GM12878 (cell line): ENCODE measurements at regions not wholly inside any gene's neighbourhood (a gene's known extent, or its start where the extent isn't known, plus 50 kb on each side); places are given as distances from the start of the nearest gene placed in this dataset.

Source experiments
- ATAC-seq: fragments of 200-7000 bp; cut with Tn5 transposase; 3 replicates; pipeline ENCODE4 v1.9.1; 2020; ENCODE audit warnings: mild to moderate bottlenecking, moderate library complexity
- BruUV-seq: library from RNA; stranded (reverse); fragments of 400-500 nt; replicated peaks from 2 replicates; lab custom pipeline; 2021; lab: Mats Ljungman, UMichigan
- CTCF ChIA-PET: fragments of 300-600 bp; sonication (Branson Sonifier 250); formaldehyde crosslinking; extraction: SDS; loops from one replicate; lab custom pipeline; 2021; ENCODE audit warnings: inconsistent platforms; lab: Yijun Ruan, JAX
- POLR2A ChIA-PET: fragments of 350-600 bp; formaldehyde crosslinking; extraction: SDS; loops from one replicate; lab custom pipeline; 2021; ENCODE audit warnings: inconsistent platforms; lab: Charles Lee
- RAD21 ChIA-PET: fragments of 300-600 bp; sonication (Branson Sonifier 250); formaldehyde crosslinking; loops from one replicate; lab custom pipeline; 2023; ENCODE audit warnings: antibody characterized with exemption; ENCODE audit not compliant: unreplicated experiment; lab: Charles Lee
- SMC1A ChIA-PET: fragments of 300-600 bp; sonication (Branson Sonifier 250); formaldehyde crosslinking; loops from one replicate; lab custom pipeline; 2023; ENCODE audit not compliant: unreplicated experiment, uncharacterized antibody; lab: Charles Lee
- DNase-seq: peaks from one replicate; pipeline ENCODE4 v3.0.0-alpha.2; 2011; ENCODE audit warnings: low read depth, low spot score
- FAIRE-seq: peaks from 3 replicates; lab custom pipeline; 2011; peaks lifted over from hg19 to GRCh38; lab: Jason Lieb, UNC
- H2AFZ ChIP-seq: 2 replicates; pipeline ENCODE4 v1.6.0; 2011; ENCODE audit warnings: low read depth, low read length, control low read depth; ENCODE audit not compliant: control insufficient read depth
- H3K27ac ChIP-seq: 2 replicates; pipeline ENCODE4 v1.5.1; 2011; ENCODE audit warnings: control low read depth; ENCODE audit not compliant: control insufficient read depth, insufficient read depth
- H3K27me3 ChIP-seq, 2 experiments: replicated peaks in 1 of 2; 2 replicates each; pipeline versions ENCODE4 v1.6.0 to v1.6.1; 2011; ENCODE audit warnings: low read length in 1 of 2; ENCODE audit not compliant: control insufficient read depth in 2 of 2, insufficient read depth in 2 of 2
- H3K36me3 ChIP-seq, 2 experiments: 2 replicates each; pipeline ENCODE4 v1.5.1; 2011; ENCODE audit warnings: low read length in 1 of 2; ENCODE audit not compliant: control insufficient read depth in 2 of 2, insufficient read depth in 2 of 2
- H3K4me1 ChIP-seq: 2 replicates; pipeline ENCODE4 v1.6.1; 2011; ENCODE audit warnings: mild to moderate bottlenecking, low read length, moderate library complexity, mixed read lengths; ENCODE audit not compliant: control insufficient read depth, insufficient read depth
- H3K4me2 ChIP-seq: 2 replicates; pipeline ENCODE4 v1.6.0; 2011; ENCODE audit warnings: control low read depth; ENCODE audit not compliant: control insufficient read depth, insufficient read depth
- H3K4me3 ChIP-seq: fragments of 200-600 bp; sonication (generic); 2 replicates; pipeline ENCODE4 v1.5.1; 2016
- H3K79me2 ChIP-seq: 2 replicates; pipeline ENCODE4 v1.6.0; 2011; ENCODE audit warnings: low read length; ENCODE audit not compliant: control insufficient read depth, insufficient read depth
- H3K9ac ChIP-seq: 2 replicates; pipeline ENCODE4 v1.8.0; 2011; ENCODE audit warnings: low read length, control low read depth, mixed read lengths; ENCODE audit not compliant: control insufficient read depth, insufficient read depth
- H3K9me3 ChIP-seq: replicated peaks from 3 replicates; pipeline ENCODE4 v1.5.1; 2011; ENCODE audit warnings: mild to moderate bottlenecking, low read length; ENCODE audit not compliant: control insufficient read depth, insufficient read depth
- H4K20me1 ChIP-seq: 2 replicates; pipeline ENCODE4 v1.6.0; 2011; ENCODE audit not compliant: control insufficient read depth, insufficient read depth
- BMI1 ChIP-seq: fragments of 450-650 bp; IDR thresholded peaks from 2 replicates; pipeline ENCODE4 v1.6.1; 2016; ENCODE audit warnings: mild to moderate bottlenecking, moderate library complexity, borderline replicate concordance
- CHD1 ChIP-seq: IDR thresholded peaks from 2 replicates; pipeline ENCODE4 v1.6.1; 2012; ENCODE audit warnings: low read depth, low read length, improper control_type of control experiment
- CHD2 ChIP-seq: IDR thresholded peaks from 2 replicates; pipeline ENCODE4 v1.6.1; 2011; ENCODE audit warnings: low read depth, low read length, improper control_type of control experiment, borderline replicate concordance
- EP300 ChIP-seq, 2 experiments: fragments of 150-350 bp in 1 of 2; IDR thresholded peaks; 2 replicates each; pipeline ENCODE4 v1.6.1; 2011 to 2012; ENCODE audit warnings: low read depth in 2 of 2, low read length in 2 of 2, borderline replicate concordance in 1 of 2, improper control_type of control experiment in 1 of 2, inconsistent platforms in 1 of 2; ENCODE audit not compliant: control insufficient read depth in 1 of 2
- MEF2A ChIP-seq: IDR thresholded peaks from 2 replicates; pipeline ENCODE4 v1.6.1; 2011; ENCODE audit warnings: low read depth, mild to moderate bottlenecking, low read length, moderate library complexity; ENCODE audit not compliant: insufficient read depth
- NRF1 ChIP-seq: conservative IDR thresholded peaks from 2 replicates; pipeline ENCODE4 v1.6.1; 2011; ENCODE audit warnings: mild to moderate bottlenecking, low read depth, low read length, improper control_type of control experiment
- TCF3 ChIP-seq: IDR thresholded peaks from 2 replicates; pipeline ENCODE4 v1.6.1; 2012; ENCODE audit warnings: low read depth, mild to moderate bottlenecking, low read length, borderline replicate concordance; ENCODE audit not compliant: insufficient read depth
- WGBS: methylation state at CpG from one replicate; pipeline ENCODE4 v1.1.6; 2016; ENCODE audit warnings: low lambda C conversion rate; ENCODE audit not compliant: insufficient replicate concordance, insufficient coverage; ENCODE audit errors: missing lambda C conversion rate; 5-methylcytosine and 5-hydroxymethylcytosine counted together
- in situ Hi-C: fragments of 300-500 bp; cut with MboI; formaldehyde crosslinking; loops from 9 replicates; pipeline ENCODE4 v1.14.3; 2018; ENCODE audit warnings: mixed read lengths
- intact Hi-C: fragments of 100-400 bp; cut with micrococcal nuclease; formaldehyde crosslinking; loops from one replicate; pipeline ENCODE4 v1.14.2; 2022; ENCODE audit not compliant: unreplicated experiment
- TF ChIP-seq, protein P1 (sequence below): fragments of 450-650 bp; formaldehyde crosslinking; IDR thresholded peaks from 2 replicates; pipeline ENCODE4 v1.5.0; 2022; ENCODE audit warnings: mild to moderate bottlenecking, missing genetic modification characterization
- TF ChIP-seq, protein P2 (sequence below): IDR thresholded peaks from 2 replicates; pipeline ENCODE4 v1.6.1; 2012; ENCODE audit warnings: low read depth, low read length, improper control_type of control experiment

DNA sequence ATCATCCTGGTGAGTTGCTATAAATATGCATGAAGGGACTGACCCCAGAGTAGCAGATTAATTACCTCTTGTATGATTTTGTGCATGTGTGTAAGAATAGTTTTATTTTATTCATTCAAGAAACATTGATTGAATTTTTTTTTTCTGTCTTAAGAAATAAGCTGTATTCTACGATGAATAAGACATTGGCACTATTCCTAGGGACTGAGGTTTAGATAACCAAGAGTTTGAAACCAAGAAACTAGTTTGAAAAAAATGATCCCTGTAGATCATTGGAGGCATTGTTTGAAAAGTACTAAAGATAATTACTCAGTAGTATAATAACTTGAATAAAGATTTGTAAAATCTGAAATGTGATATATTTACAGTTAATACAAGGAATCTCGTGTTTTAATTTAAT is 1086.9 kb downstream of the PCDH7 start:
- no peak for TF ChIP-seq CHD2
- TF ChIP-seq, protein P1, sequence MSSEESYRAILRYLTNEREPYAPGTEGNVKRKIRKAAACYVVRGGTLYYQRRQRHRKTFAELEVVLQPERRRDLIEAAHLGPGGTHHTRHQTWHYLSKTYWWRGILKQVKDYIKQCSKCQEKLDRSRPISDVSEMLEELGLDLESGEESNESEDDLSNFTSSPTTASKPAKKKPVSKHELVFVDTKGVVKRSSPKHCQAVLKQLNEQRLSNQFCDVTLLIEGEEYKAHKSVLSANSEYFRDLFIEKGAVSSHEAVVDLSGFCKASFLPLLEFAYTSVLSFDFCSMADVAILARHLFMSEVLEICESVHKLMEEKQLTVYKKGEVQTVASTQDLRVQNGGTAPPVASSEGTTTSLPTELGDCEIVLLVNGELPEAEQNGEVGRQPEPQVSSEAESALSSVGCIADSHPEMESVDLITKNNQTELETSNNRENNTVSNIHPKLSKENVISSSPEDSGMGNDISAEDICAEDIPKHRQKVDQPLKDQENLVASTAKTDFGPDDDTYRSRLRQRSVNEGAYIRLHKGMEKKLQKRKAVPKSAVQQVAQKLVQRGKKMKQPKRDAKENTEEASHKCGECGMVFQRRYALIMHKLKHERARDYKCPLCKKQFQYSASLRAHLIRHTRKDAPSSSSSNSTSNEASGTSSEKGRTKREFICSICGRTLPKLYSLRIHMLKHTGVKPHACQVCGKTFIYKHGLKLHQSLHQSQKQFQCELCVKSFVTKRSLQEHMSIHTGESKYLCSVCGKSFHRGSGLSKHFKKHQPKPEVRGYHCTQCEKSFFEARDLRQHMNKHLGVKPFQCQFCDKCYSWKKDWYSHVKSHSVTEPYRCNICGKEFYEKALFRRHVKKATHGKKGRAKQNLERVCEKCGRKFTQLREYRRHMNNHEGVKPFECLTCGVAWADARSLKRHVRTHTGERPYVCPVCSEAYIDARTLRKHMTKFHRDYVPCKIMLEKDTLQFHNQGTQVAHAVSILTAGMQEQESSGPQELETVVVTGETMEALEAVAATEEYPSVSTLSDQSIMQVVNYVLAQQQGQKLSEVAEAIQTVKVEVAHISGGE, result no peak
- TF ChIP-seq CHD1, result no peak
- TF ChIP-seq, protein P2, sequence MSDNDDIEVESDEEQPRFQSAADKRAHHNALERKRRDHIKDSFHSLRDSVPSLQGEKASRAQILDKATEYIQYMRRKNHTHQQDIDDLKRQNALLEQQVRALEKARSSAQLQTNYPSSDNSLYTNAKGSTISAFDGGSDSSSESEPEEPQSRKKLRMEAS, result no peak
- TF ChIP-seq EP300 (IDR thresholded peaks at IDR 0.05; ENCODE audit: borderline replicate concordance in 1 of 2, control insufficient read depth in 1 of 2, low read depth in 2 of 2, low read length in 2 of 2), result no peak
- TF ChIP-seq BMI1, result no peak
- TF ChIP-seq MEF2A, result no peak
- no peak for TF ChIP-seq NRF1
- no peak for TF ChIP-seq TCF3

More for the DNA sequence above, 1086.9 kb downstream of the PCDH7 start:
- Histone ChIP-seq H3K27me3 (no peaks in the 10 kb centered on the region), H3K4me1 (no peaks in the 10 kb centered on the region), H3K9ac (no peak overlapping the region), H3K27ac (no peak overlapping the region), H4K20me1 (no peaks in the 10 kb centered on the region), H3K9me3 (no peaks in the 10 kb centered on the region), H3K36me3 (no peaks in the 10 kb centered on the region), H2AFZ (no peak overlapping the region), H3K4me3 (no peak overlapping the region), H3K79me2 (no peaks in the 10 kb centered on the region), H3K4me2 (no peak overlapping the region)
- WGBS, result 0% methylated on average over 2 of the region's 2 CpGs
- no TSS peak for BruUV-seq
- ChIA-PET RAD21 (no interaction called here), POLR2A (no interaction called here), SMC1A (no interaction called here), CTCF (no interaction called here)
- in situ Hi-C loops, result no loop called here
- intact Hi-C loops, result no loop called here
- FAIRE-seq (no peak), DNase-seq (no peak), ATAC-seq (no peak)
